ENCODE measurements at regions not wholly inside any gene's neighbourhood (a gene's known extent, or its start where the extent isn't known, plus 50 kb on each side); places are given as distances from the start of the nearest gene placed in this dataset.

GRCh38 chr19:13712767-13713201, 51.5 kb upstream of the MRI1 start:
- H3K4me3 ChIP-seq (ENCODE audit: low read depth, low read length), result no peak overlapping the region
- DNase-seq (ENCODE audit: low read depth), result no peak
- no peak for TF ChIP-seq CTCF (conservative IDR thresholded peaks at IDR 0.05; ENCODE audit: low read depth, low read length)

GRCh38 chr19:13707915-13708314, 56.4 kb upstream of the MRI1 start:
- DNase-seq (ENCODE audit: low read depth), result no peak
- no peak overlapping the region for H3K4me3 ChIP-seq (ENCODE audit: low read depth, low read length)
- TF ChIP-seq CTCF (conservative IDR thresholded peaks at IDR 0.05; ENCODE audit: low read depth, low read length), result no peak

- no peak for TF ChIP-seq CTCF (conservative IDR thresholded peaks at IDR 0.05; ENCODE audit: low read depth, low read length)
- no peak for DNase-seq (ENCODE audit: low read depth)
- H3K4me3 ChIP-seq (ENCODE audit: low read depth, low read length), result no peak overlapping the region
These were observed 58.3 kb upstream of the MRI1 start for GRCh38 chr19:13705928-13706447.

GRCh38 chr19:13705201-13705600, 59.1 kb upstream of the MRI1 start:
- DNase-seq (ENCODE audit: low read depth), result no peak
- H3K4me3 ChIP-seq (ENCODE audit: low read depth, low read length), result no peak overlapping the region
- no peak for TF ChIP-seq CTCF (conservative IDR thresholded peaks at IDR 0.05; ENCODE audit: low read depth, low read length)

GRCh38 chr19:13701624-13702023, 62.7 kb upstream of the MRI1 start:
- H3K4me3 ChIP-seq (ENCODE audit: low read depth, low read length), result no peak overlapping the region
- TF ChIP-seq CTCF (conservative IDR thresholded peaks at IDR 0.05; ENCODE audit: low read depth, low read length), result no peak
- DNase-seq (ENCODE audit: low read depth), result no peak

GRCh38 chr19:13700621-13701020, 63.7 kb upstream of the MRI1 start:
- DNase-seq (ENCODE audit: low read depth), result no peak
- H3K4me3 ChIP-seq (ENCODE audit: low read depth, low read length), result no peak overlapping the region
- no peak for TF ChIP-seq CTCF (conservative IDR thresholded peaks at IDR 0.05; ENCODE audit: low read depth, low read length)

GRCh38 chr19:13699786-13700185, 64.5 kb upstream of the MRI1 start:
- no peak for DNase-seq (ENCODE audit: low read depth)
- TF ChIP-seq CTCF (conservative IDR thresholded peaks at IDR 0.05; ENCODE audit: low read depth, low read length), result no peak
- no peak overlapping the region for H3K4me3 ChIP-seq (ENCODE audit: low read depth, low read length)

Data from choroid plexus epithelial cell (primary cell).